Suprapubic skin (tissue), 4 donors: ENCODE measurements at regions not wholly inside any gene's neighbourhood (a gene's known extent, or its start where the extent isn't known, plus 50 kb on each side); places are given as distances from the start of the nearest gene placed in this dataset.

Source experiments
- DNase-seq, 2 donors: peaks; one replicate each; pipeline ENCODE4 v3.0.0-alpha.2; 2019; ENCODE audit warnings: low spot score in 2 of 2
- H3K27ac ChIP-seq: fragments of 200-600 bp; sonication (generic); one replicate; pipeline ENCODE4 v1.5.1; 2019
- H3K27me3 ChIP-seq: fragments of 200-600 bp; sonication (generic); one replicate; pipeline ENCODE4 v1.5.1; 2019
- H3K36me3 ChIP-seq: fragments of 200-600 bp; sonication (generic); one replicate; pipeline ENCODE4 v1.5.1; 2019
- H3K4me1 ChIP-seq: fragments of 200-600 bp; sonication (generic); one replicate; pipeline ENCODE4 v1.5.1; 2019
- H3K4me3 ChIP-seq: fragments of 200-600 bp; sonication (generic); one replicate; pipeline ENCODE4 v1.5.1; 2019; ENCODE audit warnings: mild to moderate bottlenecking
- H3K9me3 ChIP-seq: fragments of 200-600 bp; sonication (generic); one replicate; pipeline ENCODE4 v1.5.1; 2019
- CTCF ChIP-seq, 2 donors: fragments of 200-600 bp in 1 of 2; fragments of 450-650 bp in 1 of 2; sonication (generic) in 1 of 2; IDR thresholded peaks; one replicate each; pipeline ENCODE4 v1.5.1; 2016 to 2019; ENCODE audit warnings: antibody characterized with exemption in 2 of 2, mild to moderate bottlenecking in 1 of 2, moderate library complexity in 1 of 2
- EP300 ChIP-seq: sonication (generic); formaldehyde crosslinking; IDR thresholded peaks from one replicate; pipeline ENCODE4 v1.6.1; 2017; ENCODE audit warnings: antibody characterized with exemption
- POLR2A ChIP-seq, 2 donors: fragments of 450-650 bp; IDR thresholded peaks; one replicate each; pipeline ENCODE4 v1.6.1; 2017; ENCODE audit warnings: antibody characterized with exemption in 2 of 2, mild to moderate bottlenecking in 2 of 2, moderate library complexity in 2 of 2
- POLR2AphosphoS5 ChIP-seq, 3 donors: sonication (generic); formaldehyde crosslinking; IDR thresholded peaks; one replicate each; pipeline ENCODE4 v1.6.1; 2017; ENCODE audit warnings: antibody characterized with exemption in 3 of 3
- WGBS: methylation state at CpG from one replicate; pipeline ENCODE4 v1.1.5; 2018; 5-methylcytosine and 5-hydroxymethylcytosine counted together

- Histone ChIP-seq H3K27me3 (peaks cover 11% of the 10 kb centered on the region), H3K4me1 (no peaks in the 10 kb centered on the region), H3K36me3 (no peaks in the 10 kb centered on the region), H3K9me3 (no peaks in the 10 kb centered on the region), H3K4me3 (no peak overlapping the region), H3K27ac (no peak overlapping the region)
- TF ChIP-seq POLR2AphosphoS5 (IDR thresholded peaks at IDR 0.05), result no peak
- TF ChIP-seq POLR2A (IDR thresholded peaks at IDR 0.05), result no peak
- no peak for TF ChIP-seq CTCF (IDR thresholded peaks at IDR 0.05)
- TF ChIP-seq EP300, result no peak
- DNase-seq, result no peak
- 64% methylated on average over 1 of the region's 1 CpG for WGBS
These were observed 112.5 kb upstream of the BNIP2 start for GRCh38 chr15:59801649-59802048.

DNA sequence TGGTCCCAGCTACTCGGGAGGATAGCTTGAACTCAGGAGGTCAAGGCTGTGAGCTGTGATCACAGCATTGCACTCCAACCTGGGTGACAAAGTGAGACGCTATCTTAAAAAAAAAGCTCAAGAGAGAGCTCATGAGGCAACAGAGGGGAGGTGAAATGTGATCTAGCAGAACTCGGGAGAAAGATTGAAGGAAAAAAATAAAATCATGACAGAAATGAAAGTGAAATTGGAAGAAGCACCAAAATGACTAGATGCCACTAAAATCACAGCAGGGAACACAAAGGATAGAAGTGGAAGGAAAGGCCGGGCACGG is 109.4 kb upstream of the BNIP2 start:
- no peaks in the 10 kb centered on the region for H3K36me3 ChIP-seq
- H3K4me3 ChIP-seq, result no peak overlapping the region
- H3K27ac ChIP-seq, result no peak overlapping the region
- DNase-seq, result no peak
- H3K9me3 ChIP-seq, result no peaks in the 10 kb centered on the region
- no peak for TF ChIP-seq CTCF (IDR thresholded peaks at IDR 0.05)
- TF ChIP-seq EP300, result no peak
- no peak for TF ChIP-seq POLR2AphosphoS5 (IDR thresholded peaks at IDR 0.05)
- peaks cover 20% of the 10 kb centered on the region for H3K27me3 ChIP-seq
- WGBS, result 59% methylated on average over 5 of the region's 5 CpGs
- no peaks in the 10 kb centered on the region for H3K4me1 ChIP-seq

DNA sequence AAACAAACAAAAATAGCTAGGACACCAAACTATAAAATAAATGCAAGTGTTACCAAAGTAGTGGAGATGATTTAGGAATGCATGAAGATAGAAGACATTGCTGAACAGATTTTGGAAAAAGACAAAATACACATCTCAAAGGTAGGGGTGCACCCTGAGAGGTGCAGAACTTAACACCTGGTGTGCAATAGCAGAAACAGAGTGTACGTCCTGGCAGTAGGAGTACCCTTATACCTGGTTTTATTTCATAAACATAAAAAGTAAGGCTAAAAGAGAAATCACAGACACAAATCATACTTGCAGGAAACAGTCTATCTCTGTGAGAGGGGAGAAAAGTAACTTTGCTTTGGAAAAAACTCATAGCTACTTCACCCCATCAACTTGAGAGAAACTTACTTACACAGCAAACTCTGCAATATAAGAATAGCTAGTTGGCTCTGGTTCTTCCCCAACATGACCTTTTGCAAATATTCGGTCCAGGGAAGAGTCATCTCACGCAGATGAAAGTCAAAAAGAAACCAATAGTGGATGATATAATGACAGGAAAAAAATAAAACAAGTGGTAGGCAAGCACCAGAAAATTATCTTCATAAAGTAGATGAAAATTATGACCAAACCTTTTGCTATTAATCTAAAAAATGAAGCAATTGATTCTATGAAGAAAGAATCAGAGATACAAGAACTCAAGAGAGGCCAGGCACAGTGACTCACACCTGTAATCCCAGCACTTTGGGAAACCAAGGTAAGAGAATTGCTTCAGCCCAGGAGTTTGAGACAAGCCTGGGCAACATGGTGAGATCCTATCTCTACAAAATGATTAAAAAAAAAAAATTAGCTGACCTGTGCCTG is 108.9 kb upstream of the BNIP2 start:
- DNase-seq, result no peak
- Histone ChIP-seq H3K36me3 (no peaks in the 10 kb centered on the region), H3K4me3 (no peak overlapping the region), H3K27me3 (peaks cover 15% of the 10 kb centered on the region), H3K4me1 (no peaks in the 10 kb centered on the region), H3K9me3 (no peaks in the 10 kb centered on the region), H3K27ac (no peak overlapping the region)
- 78% methylated on average over 3 of the region's 3 CpGs for WGBS
- TF ChIP-seq EP300, result no peak
- no peak for TF ChIP-seq POLR2AphosphoS5 (IDR thresholded peaks at IDR 0.05)
- no peak for TF ChIP-seq POLR2A (IDR thresholded peaks at IDR 0.05)
- TF ChIP-seq CTCF (IDR thresholded peaks at IDR 0.05), result no peak

- no peak for DNase-seq
- 58% methylated on average over 7 of the region's 7 CpGs for WGBS
- Histone ChIP-seq H3K4me3 (no peak overlapping the region), H3K27ac (no peak overlapping the region), H3K4me1 (no peaks in the 10 kb centered on the region), H3K9me3 (no peaks in the 10 kb centered on the region), H3K36me3 (no peaks in the 10 kb centered on the region), H3K27me3 (peaks cover 38% of the 10 kb centered on the region)
- TF ChIP-seq POLR2A (IDR thresholded peaks at IDR 0.05), result no peak
- no peak for TF ChIP-seq CTCF (IDR thresholded peaks at IDR 0.05)
- TF ChIP-seq EP300, result no peak
- TF ChIP-seq POLR2AphosphoS5 (IDR thresholded peaks at IDR 0.05), result no peak
These were observed 105.2 kb upstream of the BNIP2 start for GRCh38 chr15:59794229-59794886.

DNA sequence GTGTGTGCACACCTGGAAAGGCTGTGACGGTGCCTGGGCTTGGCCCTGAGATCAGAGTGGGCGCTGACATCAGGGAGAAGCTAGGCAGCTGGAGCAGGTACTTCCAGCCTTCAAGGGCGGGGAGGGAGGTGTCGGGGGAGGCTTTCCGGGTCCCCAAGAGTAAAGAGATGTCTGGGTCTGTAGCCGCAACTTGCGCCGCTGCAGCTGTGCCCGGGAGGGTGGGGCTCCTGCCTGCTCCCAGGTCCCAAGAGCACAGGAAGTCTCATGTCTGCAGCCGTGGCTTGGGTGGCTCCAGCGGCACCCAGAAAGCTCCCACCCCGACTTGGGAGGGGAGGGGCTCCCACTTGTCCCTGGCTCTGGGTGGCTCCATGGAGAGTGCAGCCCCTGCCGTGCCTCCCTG is 103.2 kb upstream of the BNIP2 start:
- no peak for DNase-seq
- Histone ChIP-seq H3K27ac (no peak overlapping the region), H3K4me1 (no peaks in the 10 kb centered on the region), H3K36me3 (no peaks in the 10 kb centered on the region), H3K9me3 (no peaks in the 10 kb centered on the region), H3K27me3 (peaks cover 35% of the 10 kb centered on the region), H3K4me3 (no peak overlapping the region)
- TF ChIP-seq CTCF (IDR thresholded peaks at IDR 0.05), result no peak
- TF ChIP-seq POLR2A (IDR thresholded peaks at IDR 0.05), result no peak
- 71% methylated on average over 12 of the region's 13 CpGs for WGBS
